Endometrium (tissue), 2 donors: ENCODE measurements at regions not wholly inside any gene's neighbourhood (a gene's known extent, or its start where the extent isn't known, plus 50 kb on each side); places are given as distances from the start of the nearest gene placed in this dataset.
"Not testable (repeated sequence)": the region's sequence is repeated elsewhere in the genome, so short reads cannot be mapped to it uniquely, and the experiment has no call there.

Experiments used
- FAIRE-seq: peaks from 2 replicates; lab custom pipeline; 2012; peaks lifted over from hg19 to GRCh38; lab: Jason Lieb, UNC
- donor health status: control.
- donor health status: control.

GRCh38 chr10:84632866-84633265 is 304.5 kb downstream of the CCSER2 start:
- FAIRE-seq: no peak

GRCh38 chr10:84634636-84635035 is 306.2 kb downstream of the CCSER2 start:
- FAIRE-seq: no peak

GRCh38 chr10:84650628-84651027 is 322.2 kb downstream of the CCSER2 start:
- FAIRE-seq: not testable (repeated sequence)

- FAIRE-seq: no peak
These were observed 326.3 kb downstream of the CCSER2 start for GRCh38 chr10:84654671-84655070.

GRCh38 chr10:84659027-84659426 is 330.6 kb downstream of the CCSER2 start:
- FAIRE-seq: no peak

- no peak for FAIRE-seq
These were observed 331.4 kb downstream of the CCSER2 start for GRCh38 chr10:84659497-84660439.

GRCh38 chr10:84660450-84661159 is 332.2 kb downstream of the CCSER2 start:
- no peak for FAIRE-seq

- FAIRE-seq: no peak
These were observed 336.8 kb downstream of the CCSER2 start for GRCh38 chr10:84665211-84665610.

- FAIRE-seq: no peak
These were observed 337.6 kb downstream of the CCSER2 start for GRCh38 chr10:84665883-84666463.

- FAIRE-seq: no peak
These were observed 339.9 kb downstream of the CCSER2 start for GRCh38 chr10:84668186-84668763.

- no peak for FAIRE-seq
These were observed 346.7 kb downstream of the CCSER2 start for GRCh38 chr10:84675060-84675459.

- no peak for FAIRE-seq
These were observed 348.1 kb downstream of the CCSER2 start for GRCh38 chr10:84676536-84676935.

GRCh38 chr10:84681781-84682180 is 353.4 kb downstream of the CCSER2 start:
- FAIRE-seq: no peak

- no peak for FAIRE-seq
These were observed 355.2 kb downstream of the CCSER2 start for GRCh38 chr10:84683550-84683949.

- no peak for FAIRE-seq
These were observed 355.8 kb downstream of the CCSER2 start for GRCh38 chr10:84683980-84684740.

GRCh38 chr10:84685047-84685660 is 356.8 kb downstream of the CCSER2 start:
- FAIRE-seq: no peak

GRCh38 chr10:84693006-84693405 is 364.6 kb downstream of the CCSER2 start:
- no peak for FAIRE-seq

GRCh38 chr10:84695902-84696301 is 367.5 kb downstream of the CCSER2 start:
- FAIRE-seq: no peak

- no peak for FAIRE-seq
These were observed 368.2 kb downstream of the CCSER2 start for GRCh38 chr10:84696610-84697009.

- FAIRE-seq: no peak
These were observed 370.6 kb downstream of the CCSER2 start for GRCh38 chr10:84698989-84699388.

- no peak for FAIRE-seq
These were observed 372.4 kb downstream of the CCSER2 start for GRCh38 chr10:84700668-84701369.
